ENCODE measurements at regions not wholly inside any gene's neighbourhood (a gene's known extent, or its start where the extent isn't known, plus 50 kb on each side); places are given as distances from the start of the nearest gene placed in this dataset.

DNA sequence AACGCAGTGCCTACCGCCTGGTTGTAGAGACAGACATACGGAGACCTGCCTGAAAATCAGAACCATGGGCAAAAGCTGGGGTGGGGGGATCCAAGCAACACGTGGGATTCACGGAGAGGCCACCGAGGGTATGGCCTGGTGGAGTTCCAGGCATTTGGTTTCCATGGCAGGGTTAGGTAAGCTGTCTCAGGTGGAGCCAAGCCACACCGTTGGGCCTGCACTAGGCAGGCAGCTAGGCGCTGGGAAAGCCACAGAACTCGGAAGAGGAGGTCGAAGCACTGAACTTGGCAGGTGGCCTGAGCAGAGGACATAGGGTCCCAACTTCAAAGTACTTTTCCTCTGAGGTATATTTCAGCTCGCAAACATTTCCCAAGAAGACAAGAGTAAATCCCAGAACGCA lies 111.6 kb downstream of the ISL1 start:
- TF ChIP-seq SIN3A (IDR thresholded peaks at IDR 0.05; ENCODE audit: borderline replicate concordance, insufficient read depth, low read depth, low read length) (no peak), TCF7L2 (IDR thresholded peaks at IDR 0.05; ENCODE audit: low read depth, low read length) (no peak), REST (IDR thresholded peaks at IDR 0.05; ENCODE audit: insufficient read depth in 1 of 2, low read depth in 2 of 2, low read length in 1 of 2) (no peak), POLR2AphosphoS5 (IDR thresholded peaks at IDR 0.05; ENCODE audit: low read depth, low read length) (no peak)
- TF ChIP-seq, protein P1, sequence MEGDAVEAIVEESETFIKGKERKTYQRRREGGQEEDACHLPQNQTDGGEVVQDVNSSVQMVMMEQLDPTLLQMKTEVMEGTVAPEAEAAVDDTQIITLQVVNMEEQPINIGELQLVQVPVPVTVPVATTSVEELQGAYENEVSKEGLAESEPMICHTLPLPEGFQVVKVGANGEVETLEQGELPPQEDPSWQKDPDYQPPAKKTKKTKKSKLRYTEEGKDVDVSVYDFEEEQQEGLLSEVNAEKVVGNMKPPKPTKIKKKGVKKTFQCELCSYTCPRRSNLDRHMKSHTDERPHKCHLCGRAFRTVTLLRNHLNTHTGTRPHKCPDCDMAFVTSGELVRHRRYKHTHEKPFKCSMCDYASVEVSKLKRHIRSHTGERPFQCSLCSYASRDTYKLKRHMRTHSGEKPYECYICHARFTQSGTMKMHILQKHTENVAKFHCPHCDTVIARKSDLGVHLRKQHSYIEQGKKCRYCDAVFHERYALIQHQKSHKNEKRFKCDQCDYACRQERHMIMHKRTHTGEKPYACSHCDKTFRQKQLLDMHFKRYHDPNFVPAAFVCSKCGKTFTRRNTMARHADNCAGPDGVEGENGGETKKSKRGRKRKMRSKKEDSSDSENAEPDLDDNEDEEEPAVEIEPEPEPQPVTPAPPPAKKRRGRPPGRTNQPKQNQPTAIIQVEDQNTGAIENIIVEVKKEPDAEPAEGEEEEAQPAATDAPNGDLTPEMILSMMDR (IDR thresholded peaks at IDR 0.05), result no peak

Data from Panc1 (cell line).